PC-9 (cell line): ENCODE measurements at regions not wholly inside any gene's neighbourhood (a gene's known extent, or its start where the extent isn't known, plus 50 kb on each side); places are given as distances from the start of the nearest gene placed in this dataset.

Source experiments
- EZH2 ChIP-seq: fragments of 200-600 bp; sonication (generic); IDR thresholded peaks from 2 replicates; pipeline ENCODE4 v1.8.0; 2017; ENCODE audit warnings: antibody characterized with exemption, low read depth
- TF ChIP-seq, protein P1 (sequence below): fragments of 200-600 bp; sonication (generic); conservative IDR thresholded peaks from 2 replicates; pipeline ENCODE4 v1.6.1; 2017; ENCODE audit warnings: mixed run types, antibody characterized with exemption, mild to moderate bottlenecking, moderate library complexity

DNA sequence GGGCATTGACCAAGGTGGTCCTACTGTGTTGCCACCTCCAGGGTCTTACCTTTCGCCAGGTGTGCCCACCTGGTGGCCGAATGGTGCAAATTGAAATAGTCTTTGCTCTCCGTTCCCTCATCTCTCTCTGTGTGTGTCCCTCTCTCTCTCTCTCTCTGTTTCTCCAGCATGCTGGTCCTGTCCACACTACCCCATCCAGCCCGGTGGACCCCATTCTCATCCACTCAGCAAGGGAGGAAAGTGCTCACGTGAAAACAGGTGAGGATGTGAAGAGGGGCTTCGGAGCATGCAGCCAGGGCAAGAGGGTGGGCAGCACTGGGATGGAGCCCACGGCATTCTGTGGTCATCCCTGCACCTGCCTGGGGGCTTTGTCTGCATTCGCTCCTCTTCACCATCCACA lies 150.1 kb downstream of the CRLF2 start:
- TF ChIP-seq, protein P1, sequence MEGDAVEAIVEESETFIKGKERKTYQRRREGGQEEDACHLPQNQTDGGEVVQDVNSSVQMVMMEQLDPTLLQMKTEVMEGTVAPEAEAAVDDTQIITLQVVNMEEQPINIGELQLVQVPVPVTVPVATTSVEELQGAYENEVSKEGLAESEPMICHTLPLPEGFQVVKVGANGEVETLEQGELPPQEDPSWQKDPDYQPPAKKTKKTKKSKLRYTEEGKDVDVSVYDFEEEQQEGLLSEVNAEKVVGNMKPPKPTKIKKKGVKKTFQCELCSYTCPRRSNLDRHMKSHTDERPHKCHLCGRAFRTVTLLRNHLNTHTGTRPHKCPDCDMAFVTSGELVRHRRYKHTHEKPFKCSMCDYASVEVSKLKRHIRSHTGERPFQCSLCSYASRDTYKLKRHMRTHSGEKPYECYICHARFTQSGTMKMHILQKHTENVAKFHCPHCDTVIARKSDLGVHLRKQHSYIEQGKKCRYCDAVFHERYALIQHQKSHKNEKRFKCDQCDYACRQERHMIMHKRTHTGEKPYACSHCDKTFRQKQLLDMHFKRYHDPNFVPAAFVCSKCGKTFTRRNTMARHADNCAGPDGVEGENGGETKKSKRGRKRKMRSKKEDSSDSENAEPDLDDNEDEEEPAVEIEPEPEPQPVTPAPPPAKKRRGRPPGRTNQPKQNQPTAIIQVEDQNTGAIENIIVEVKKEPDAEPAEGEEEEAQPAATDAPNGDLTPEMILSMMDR = no peak
- TF ChIP-seq EZH2 = no peak
